GM12878 (cell line): ENCODE measurements at regions not wholly inside any gene's neighbourhood (a gene's known extent, or its start where the extent isn't known, plus 50 kb on each side); places are given as distances from the start of the nearest gene placed in this dataset.

Source experiments
- ATAC-seq: fragments of 200-7000 bp; cut with Tn5 transposase; 3 replicates; pipeline ENCODE4 v1.9.1; 2020; ENCODE audit warnings: mild to moderate bottlenecking, moderate library complexity
- BruUV-seq: library from RNA; stranded (reverse); fragments of 400-500 nt; replicated peaks from 2 replicates; lab custom pipeline; 2021; lab: Mats Ljungman, UMichigan
- CTCF ChIA-PET: fragments of 300-600 bp; sonication (Branson Sonifier 250); formaldehyde crosslinking; extraction: SDS; loops from one replicate; lab custom pipeline; 2021; ENCODE audit warnings: inconsistent platforms; lab: Yijun Ruan, JAX
- POLR2A ChIA-PET: fragments of 350-600 bp; formaldehyde crosslinking; extraction: SDS; loops from one replicate; lab custom pipeline; 2021; ENCODE audit warnings: inconsistent platforms; lab: Charles Lee
- RAD21 ChIA-PET: fragments of 300-600 bp; sonication (Branson Sonifier 250); formaldehyde crosslinking; loops from one replicate; lab custom pipeline; 2023; ENCODE audit warnings: antibody characterized with exemption; ENCODE audit not compliant: unreplicated experiment; lab: Charles Lee
- SMC1A ChIA-PET: fragments of 300-600 bp; sonication (Branson Sonifier 250); formaldehyde crosslinking; loops from one replicate; lab custom pipeline; 2023; ENCODE audit not compliant: unreplicated experiment, uncharacterized antibody; lab: Charles Lee
- DNase-seq: peaks from one replicate; pipeline ENCODE4 v3.0.0-alpha.2; 2011; ENCODE audit warnings: low read depth, low spot score
- FAIRE-seq: peaks from 3 replicates; lab custom pipeline; 2011; peaks lifted over from hg19 to GRCh38; lab: Jason Lieb, UNC
- H2AFZ ChIP-seq: 2 replicates; pipeline ENCODE4 v1.6.0; 2011; ENCODE audit warnings: low read depth, low read length, control low read depth; ENCODE audit not compliant: control insufficient read depth
- H3K27ac ChIP-seq: 2 replicates; pipeline ENCODE4 v1.5.1; 2011; ENCODE audit warnings: control low read depth; ENCODE audit not compliant: control insufficient read depth, insufficient read depth
- H3K27me3 ChIP-seq, 2 experiments: replicated peaks in 1 of 2; 2 replicates each; pipeline versions ENCODE4 v1.6.0 to v1.6.1; 2011; ENCODE audit warnings: low read length in 1 of 2; ENCODE audit not compliant: control insufficient read depth in 2 of 2, insufficient read depth in 2 of 2
- H3K36me3 ChIP-seq, 2 experiments: 2 replicates each; pipeline ENCODE4 v1.5.1; 2011; ENCODE audit warnings: low read length in 1 of 2; ENCODE audit not compliant: control insufficient read depth in 2 of 2, insufficient read depth in 2 of 2
- H3K4me1 ChIP-seq: 2 replicates; pipeline ENCODE4 v1.6.1; 2011; ENCODE audit warnings: mild to moderate bottlenecking, low read length, moderate library complexity, mixed read lengths; ENCODE audit not compliant: control insufficient read depth, insufficient read depth
- H3K4me2 ChIP-seq: 2 replicates; pipeline ENCODE4 v1.6.0; 2011; ENCODE audit warnings: control low read depth; ENCODE audit not compliant: control insufficient read depth, insufficient read depth
- H3K4me3 ChIP-seq: fragments of 200-600 bp; sonication (generic); 2 replicates; pipeline ENCODE4 v1.5.1; 2016
- H3K79me2 ChIP-seq: 2 replicates; pipeline ENCODE4 v1.6.0; 2011; ENCODE audit warnings: low read length; ENCODE audit not compliant: control insufficient read depth, insufficient read depth
- H3K9ac ChIP-seq: 2 replicates; pipeline ENCODE4 v1.8.0; 2011; ENCODE audit warnings: low read length, control low read depth, mixed read lengths; ENCODE audit not compliant: control insufficient read depth, insufficient read depth
- H3K9me3 ChIP-seq: replicated peaks from 3 replicates; pipeline ENCODE4 v1.5.1; 2011; ENCODE audit warnings: mild to moderate bottlenecking, low read length; ENCODE audit not compliant: control insufficient read depth, insufficient read depth
- H4K20me1 ChIP-seq: 2 replicates; pipeline ENCODE4 v1.6.0; 2011; ENCODE audit not compliant: control insufficient read depth, insufficient read depth
- CBFB ChIP-seq: IDR thresholded peaks from 2 replicates; pipeline ENCODE4 v1.6.1; 2016; ENCODE audit warnings: antibody characterized with exemption, low read depth
- CBX5 ChIP-seq: sonication (generic); IDR thresholded peaks from 2 replicates; pipeline ENCODE4 v1.6.1; 2016; ENCODE audit warnings: low read depth, moderate library complexity, mild to moderate bottlenecking, inconsistent platforms
- E2F8 ChIP-seq: fragments of 450-650 bp; IDR thresholded peaks from 2 replicates; pipeline ENCODE4 v1.6.1; 2018; ENCODE audit warnings: mild to moderate bottlenecking, low read depth, moderate library complexity; ENCODE audit not compliant: partially characterized antibody
- ELK1 ChIP-seq: IDR thresholded peaks from 2 replicates; pipeline ENCODE4 v1.6.1; 2012; ENCODE audit warnings: low read depth, low read length, improper control_type of control experiment
- KDM1A ChIP-seq: fragments of 200-600 bp; sonication (generic); IDR thresholded peaks from 2 replicates; pipeline ENCODE4 v1.6.1; 2016; ENCODE audit warnings: borderline replicate concordance
- NBN ChIP-seq: fragments of 450-650 bp; IDR thresholded peaks from 2 replicates; pipeline ENCODE4 v1.6.1; 2016
- NR2C2 ChIP-seq: IDR thresholded peaks from 2 replicates; pipeline ENCODE4 v1.6.1; 2011; ENCODE audit warnings: borderline replicate concordance, low read depth; ENCODE audit not compliant: control insufficient read depth, insufficient read length
- PKNOX1 ChIP-seq: fragments of 450-650 bp; IDR thresholded peaks from 2 replicates; pipeline ENCODE4 v1.6.1; 2016; ENCODE audit warnings: mild to moderate bottlenecking
- RAD51 ChIP-seq: fragments of 450-650 bp; IDR thresholded peaks from 2 replicates; pipeline ENCODE4 v1.6.1; 2016; ENCODE audit warnings: moderate library complexity, mild to moderate bottlenecking, inconsistent platforms
- TARDBP ChIP-seq: IDR thresholded peaks from 2 replicates; pipeline ENCODE4 v1.6.1; 2016; ENCODE audit warnings: borderline replicate concordance
- WRNIP1 ChIP-seq: IDR thresholded peaks from 2 replicates; pipeline ENCODE4 v1.6.1; 2011; ENCODE audit warnings: low read depth, low read length, improper control_type of control experiment, borderline replicate concordance
- YY1 ChIP-seq: IDR thresholded peaks from 2 replicates; pipeline ENCODE4 v1.6.1; 2011; ENCODE audit warnings: low read depth, mild to moderate bottlenecking, low read length
- WGBS: methylation state at CpG from one replicate; pipeline ENCODE4 v1.1.6; 2016; ENCODE audit warnings: low lambda C conversion rate; ENCODE audit not compliant: insufficient replicate concordance, insufficient coverage; ENCODE audit errors: missing lambda C conversion rate; 5-methylcytosine and 5-hydroxymethylcytosine counted together
- in situ Hi-C: fragments of 300-500 bp; cut with MboI; formaldehyde crosslinking; loops from 9 replicates; pipeline ENCODE4 v1.14.3; 2018; ENCODE audit warnings: mixed read lengths
- intact Hi-C: fragments of 100-400 bp; cut with micrococcal nuclease; formaldehyde crosslinking; loops from one replicate; pipeline ENCODE4 v1.14.2; 2022; ENCODE audit not compliant: unreplicated experiment

- no peaks in the 10 kb centered on the region for H3K36me3 ChIP-seq
- H3K79me2 ChIP-seq: no peaks in the 10 kb centered on the region
- POLR2A ChIA-PET: no interaction called here
- H3K4me3 ChIP-seq: no peak overlapping the region
- H3K27ac ChIP-seq: no peak overlapping the region
- TF ChIP-seq CBX5: no peak
- no peak for TF ChIP-seq YY1
- TF ChIP-seq ELK1: no peak
- TF ChIP-seq, all 136 proteins: peak for 0
- Histone ChIP-seq H3K4me1 (no peaks in the 10 kb centered on the region), H3K27me3 (no peaks in the 10 kb centered on the region), H4K20me1 (no peaks in the 10 kb centered on the region), H3K4me2 (no peak overlapping the region), H3K9ac (no peak overlapping the region), H3K9me3 (no peaks in the 10 kb centered on the region), H2AFZ (no peak overlapping the region)
- ATAC-seq (no peak), FAIRE-seq (no peak), DNase-seq (no peak)
- BruUV-seq: no TSS peak
- RAD21 ChIA-PET: no interaction called here
- CTCF ChIA-PET: interaction anchor here (1.2 kb wide), 1 partner anchor 175 kb away, joined by 4 read pairs; no protein-coding TSS in a partner anchor
- 28% methylated on average over 24 of the region's 26 CpGs for WGBS
- SMC1A ChIA-PET: no interaction called here
- intact Hi-C loops (no loop called here), in situ Hi-C loops (no loop called here)
Measured at GRCh38 chr4:1550122-1551070, 133.7 kb downstream of the FAM53A start.

GRCh38 chr4:1549638-1550035 lies 134.5 kb downstream of the FAM53A start:
- no peak for FAIRE-seq
- no peak for TF ChIP-seq NBN
- no peak for TF ChIP-seq WRNIP1
- TF ChIP-seq RAD51: no peak
- TF ChIP-seq KDM1A: no peak
- no peak for TF ChIP-seq E2F8
- no peak for TF ChIP-seq CBFB
- no peak for TF ChIP-seq TARDBP
- no peak for TF ChIP-seq PKNOX1
- TF ChIP-seq NR2C2: no peak

More at GRCh38 chr4:1549638-1550035, 134.5 kb downstream of the FAM53A start:
- SMC1A ChIA-PET: no interaction called here
- Histone ChIP-seq H3K36me3 (no peaks in the 10 kb centered on the region), H4K20me1 (no peaks in the 10 kb centered on the region), H2AFZ (no peak overlapping the region), H3K9ac (no peak overlapping the region), H3K79me2 (no peaks in the 10 kb centered on the region), H3K4me3 (no peak overlapping the region), H3K27me3 (no peaks in the 10 kb centered on the region), H3K27ac (no peak overlapping the region), H3K9me3 (no peaks in the 10 kb centered on the region), H3K4me1 (no peaks in the 10 kb centered on the region), H3K4me2 (no peak overlapping the region)
- 17% methylated on average over 11 of the region's 11 CpGs for WGBS
- POLR2A ChIA-PET: no interaction called here
- in situ Hi-C loops (no loop called here), intact Hi-C loops (no loop called here)
- RAD21 ChIA-PET: no interaction called here
- no peak for DNase-seq
- no TSS peak for BruUV-seq
- no peak for ATAC-seq
- CTCF ChIA-PET: interaction anchor here (0.9 to 1.2 kb wide), 2 partner anchors 125 to 176 kb away, joined by 3 to 4 read pairs; no protein-coding TSS in a partner anchor
